H1 (cell line): ENCODE measurements at regions not wholly inside any gene's neighbourhood (a gene's known extent, or its start where the extent isn't known, plus 50 kb on each side); places are given as distances from the start of the nearest gene placed in this dataset.

ENCODE experiments used
- CTCF ChIA-PET: fragments of 300-600 bp; sonication (Branson Sonifier 250); formaldehyde crosslinking; loops from one replicate; lab custom pipeline; 2021; ENCODE audit not compliant: partially characterized antibody; lab: Charles Lee
- POLR2A ChIA-PET: fragments of 300-600 bp; sonication (Branson Sonifier 250); formaldehyde crosslinking; loops from one replicate; lab custom pipeline; 2021; ENCODE audit warnings: inconsistent platforms; ENCODE audit not compliant: partially characterized antibody; lab: Charles Lee
- DNase-seq, 2 experiments: peaks; one replicate each; pipeline versions ENCODE4 v3.0.0 to v3.0.0-alpha.2; 2010 to 2022; ENCODE audit warnings: low spot score in 2 of 2, low read depth in 1 of 2, mixed read lengths in 1 of 2
- FAIRE-seq: peaks from 2 replicates; lab custom pipeline; 2011; peaks lifted over from hg19 to GRCh38; lab: Jason Lieb, UNC
- H2AFZ ChIP-seq: 2 replicates; pipeline ENCODE4 v1.8.1; 2012; ENCODE audit warnings: low read length, inconsistent platforms
- H2AK5ac ChIP-seq: 2 replicates; pipeline ENCODE4 v1.6.1; 2013; ENCODE audit warnings: low read depth, low read length
- H2BK120ac ChIP-seq: replicated peaks from 2 replicates; pipeline ENCODE3; 2013; ENCODE audit warnings: low read depth, low read length, inconsistent platforms
- H2BK12ac ChIP-seq: 2 replicates; pipeline ENCODE4 v1.6.1; 2013; ENCODE audit warnings: low read depth, low read length
- H2BK15ac ChIP-seq: 2 replicates; pipeline ENCODE4 v1.6.1; 2013; ENCODE audit warnings: low read length
- H2BK20ac ChIP-seq: 2 replicates; pipeline ENCODE4 v1.6.1; 2013; ENCODE audit warnings: low read length
- H2BK5ac ChIP-seq: 2 replicates; pipeline ENCODE4 v1.6.1; 2013; ENCODE audit warnings: low read depth, low read length
- H3K14ac ChIP-seq: 2 replicates; pipeline ENCODE4 v1.6.1; 2013; ENCODE audit warnings: inconsistent platforms; ENCODE audit not compliant: insufficient read length
- H3K18ac ChIP-seq: 2 replicates; pipeline ENCODE4 v1.6.1; 2013; ENCODE audit warnings: low read length; ENCODE audit errors: extremely low read depth
- H3K23ac ChIP-seq: 2 replicates; pipeline ENCODE4 v1.6.1; 2013; ENCODE audit warnings: inconsistent platforms; ENCODE audit not compliant: insufficient read length
- H3K23me2 ChIP-seq: 2 replicates; pipeline ENCODE4 v1.6.1; 2013; ENCODE audit warnings: low read depth, low read length
- H3K27ac ChIP-seq: 2 replicates; pipeline ENCODE4 v1.6.1; 2011; ENCODE audit warnings: low read depth, low read length, inconsistent platforms
- H3K27me3 ChIP-seq, 4 experiments: replicated peaks in 1 of 4; 1 replicate in 1 of 4; 2 replicates in 3 of 4; pipeline versions ENCODE4 v1.6.1 to v1.8.1; 2011 to 2013; ENCODE audit warnings: low read length in 3 of 4, mild to moderate bottlenecking in 3 of 4, inconsistent platforms in 2 of 4, mixed read lengths in 2 of 4, moderate library complexity in 1 of 4; ENCODE audit not compliant: control insufficient read depth in 3 of 4, insufficient read depth in 3 of 4; ENCODE audit errors: extremely low read depth in 1 of 4
- H3K36me3 ChIP-seq, 4 experiments: 2 replicates each; pipeline versions ENCODE4 v1.6.1 to v1.8.1; 2011 to 2013; ENCODE audit warnings: mild to moderate bottlenecking in 4 of 4, low read length in 3 of 4, moderate library complexity in 2 of 4, control low read depth in 1 of 4, inconsistent platforms in 1 of 4; ENCODE audit not compliant: insufficient read depth in 4 of 4, control insufficient read depth in 2 of 4
- H3K4ac ChIP-seq: replicated peaks from 2 replicates; pipeline ENCODE3; 2013; ENCODE audit warnings: low read length, low read depth, mixed read lengths, inconsistent platforms; ENCODE audit not compliant: insufficient read length
- H3K4me1 ChIP-seq, 4 experiments: replicated peaks in 1 of 4; 1 replicate in 1 of 4; 2 replicates in 3 of 4; pipeline versions ENCODE4 v1.6.1 to v1.8.1; 2011 to 2013; ENCODE audit warnings: low read length in 3 of 4, inconsistent platforms in 2 of 4, mixed read lengths in 1 of 4; ENCODE audit not compliant: insufficient read depth in 4 of 4, control insufficient read depth in 3 of 4
- H3K4me2 ChIP-seq, 2 experiments: 2 replicates each; pipeline versions ENCODE4 v1.6.1 to v1.8.1; 2011 to 2013; ENCODE audit warnings: low read depth in 2 of 2, low read length in 2 of 2, control low read depth in 1 of 2, inconsistent platforms in 1 of 2, mild to moderate bottlenecking in 1 of 2; ENCODE audit not compliant: insufficient read depth in 1 of 2
- H3K4me3 ChIP-seq, 4 experiments: fragments of 200-600, 300-600 bp in 1 of 4; sonication (generic), shearing (Covaris generic), sonication (Bioruptor Twin) in 1 of 4; 2 replicates each; pipeline versions ENCODE4 v1.5.1 to v1.8.1; 2011 to 2016; ENCODE audit warnings: low read length in 4 of 4, low read depth in 3 of 4, control low read depth in 2 of 4, inconsistent platforms in 2 of 4, mild to moderate bottlenecking in 2 of 4, mixed read lengths in 1 of 4, moderate library complexity in 1 of 4; ENCODE audit not compliant: insufficient read depth in 2 of 4; ENCODE audit errors: extremely low read depth in 1 of 4
- H3K56ac ChIP-seq: replicated peaks from 2 replicates; pipeline ENCODE3; 2013; ENCODE audit warnings: low read depth, mild to moderate bottlenecking, mixed read lengths, low read length, inconsistent platforms; ENCODE audit not compliant: insufficient read length
- H3K79me1 ChIP-seq: 2 replicates; pipeline ENCODE4 v1.6.1; 2013; ENCODE audit warnings: low read depth, low read length, control low read depth
- H3K79me2 ChIP-seq, 2 experiments: 2 replicates each; pipeline versions ENCODE4 v1.6.1 to v1.8.1; 2012 to 2013; ENCODE audit warnings: low read length in 2 of 2, mild to moderate bottlenecking in 2 of 2, inconsistent platforms in 1 of 2; ENCODE audit not compliant: insufficient read depth in 2 of 2, control insufficient read depth in 1 of 2
- H3K9ac ChIP-seq, 4 experiments: replicated peaks in 1 of 4; 1 replicate in 1 of 4; 2 replicates in 3 of 4; pipeline versions ENCODE4 v1.6.1 to v1.8.1; 2011 to 2013; ENCODE audit warnings: low read depth in 3 of 4, low read length in 3 of 4, control low read depth in 2 of 4, mild to moderate bottlenecking in 2 of 4, moderate library complexity in 2 of 4, inconsistent platforms in 1 of 4; ENCODE audit errors: extremely low read depth in 1 of 4
- H3K9me3 ChIP-seq, 2 experiments: 2 replicates each; pipeline versions ENCODE4 v1.6.1 to v1.8.1; 2012 to 2013; ENCODE audit warnings: mild to moderate bottlenecking in 2 of 2, moderate library complexity in 2 of 2, control low read depth in 1 of 2, inconsistent platforms in 1 of 2, low read depth in 1 of 2, low read length in 1 of 2, mixed read lengths in 1 of 2; ENCODE audit not compliant: insufficient read depth in 2 of 2
- H4K20me1 ChIP-seq, 2 experiments: replicated peaks in 1 of 2; 2 replicates each; pipeline versions ENCODE3 to v1.8.1; 2011 to 2013; ENCODE audit warnings: inconsistent platforms in 2 of 2, low read length in 2 of 2, mild to moderate bottlenecking in 1 of 2; ENCODE audit not compliant: insufficient read depth in 2 of 2, control insufficient read depth in 1 of 2
- H4K5ac ChIP-seq: 2 replicates; pipeline ENCODE4 v1.6.1; 2013; ENCODE audit warnings: low read length, low read depth, mixed read lengths, inconsistent platforms; ENCODE audit not compliant: insufficient read length
- H4K8ac ChIP-seq: 2 replicates; pipeline ENCODE4 v1.8.0; 2013; ENCODE audit warnings: mild to moderate bottlenecking, moderate library complexity, low read length, inconsistent platforms; ENCODE audit not compliant: insufficient read depth; ENCODE audit errors: extremely low read depth
- H4K91ac ChIP-seq: replicated peaks from 2 replicates; pipeline ENCODE3; 2013; ENCODE audit warnings: low read length, mixed read lengths, inconsistent platforms; ENCODE audit not compliant: insufficient read length
- CBX8 ChIP-seq: fragments of 300-800, 300-1000 bp; sonication (generic); IDR thresholded peaks from 2 replicates; pipeline ENCODE4 v1.7.1; 2016; ENCODE audit warnings: low read depth, low read length, borderline replicate concordance
- CTCF ChIP-seq, 3 experiments: IDR thresholded peaks; 1 replicate in 2 of 3; 2 replicates in 1 of 3; pipeline versions ENCODE4 v1.5.1 to v1.6.1; 2011; ENCODE audit warnings: low read length in 3 of 3, mild to moderate bottlenecking in 3 of 3, inconsistent platforms in 2 of 3, low read depth in 1 of 3, moderate library complexity in 1 of 3; ENCODE audit not compliant: insufficient read depth in 1 of 3; ENCODE audit errors: control extremely low read depth in 1 of 3
- MAFK ChIP-seq: IDR thresholded peaks from 2 replicates; pipeline ENCODE4 v1.6.1; 2012; ENCODE audit warnings: low read depth, mild to moderate bottlenecking, improper control_type of control experiment, low read length
- RAD21 ChIP-seq, 2 experiments: IDR thresholded peaks in 1 of 2; conservative IDR thresholded peaks in 1 of 2; 2 replicates each; pipeline ENCODE4 v1.6.1; 2011; ENCODE audit warnings: low read depth in 2 of 2, low read length in 2 of 2, improper control_type of control experiment in 1 of 2, inconsistent platforms in 1 of 2, mild to moderate bottlenecking in 1 of 2, moderate library complexity in 1 of 2
- RXRA ChIP-seq: IDR thresholded peaks from 2 replicates; pipeline ENCODE4 v1.6.1; 2011; ENCODE audit warnings: low read depth, mild to moderate bottlenecking, low read length, moderate library complexity; ENCODE audit not compliant: insufficient read depth
- SP1 ChIP-seq: IDR thresholded peaks from 2 replicates; pipeline ENCODE4 v1.6.1; 2011; ENCODE audit warnings: low read depth, low read length
- TAF1 ChIP-seq: IDR thresholded peaks from 2 replicates; pipeline ENCODE4 v1.6.1; 2011; ENCODE audit warnings: mild to moderate bottlenecking, low read depth, low read length
- TAF7 ChIP-seq: optimal IDR thresholded peaks from 2 replicates; pipeline ENCODE3; 2011; ENCODE audit warnings: low read depth, mild to moderate bottlenecking, inconsistent platforms, low read length, moderate library complexity, borderline replicate concordance
- WGBS, 2 experiments: shearing (Covaris generic) in 1 of 2; methylation state at CpG; one replicate each; pipeline versions ENCODE4 v1.1.6 to v1.1.7; 2013 to 2015; ENCODE audit warnings: low lambda C conversion rate in 2 of 2, mixed read lengths in 2 of 2, inconsistent platforms in 1 of 2, low coverage in 1 of 2, missing lambda C conversion rate in 1 of 2; ENCODE audit not compliant: insufficient replicate concordance in 2 of 2, insufficient coverage in 1 of 2, insufficient read length in 1 of 2; ENCODE audit errors: extremely low coverage in 1 of 2, missing lambda C conversion rate in 1 of 2; 5-methylcytosine and 5-hydroxymethylcytosine counted together

- Histone ChIP-seq H2BK12ac (no peak overlapping the region), H3K23me2 (no peaks in the 10 kb centered on the region), H3K27me3 (no peaks in the 10 kb centered on the region), H4K20me1 (no peaks in the 10 kb centered on the region), H3K79me1 (no peaks in the 10 kb centered on the region), H3K4ac (no peak overlapping the region), H3K18ac (no peak overlapping the region), H4K91ac (no peak overlapping the region), H4K8ac (no peak overlapping the region), H3K79me2 (no peaks in the 10 kb centered on the region), H2BK120ac (no peak overlapping the region), H2BK20ac (no peak overlapping the region), H3K9me3 (no peaks in the 10 kb centered on the region), H2BK5ac (no peak overlapping the region), H3K9ac (no peak overlapping the region), H4K5ac (no peak overlapping the region), H2BK15ac (no peak overlapping the region), H3K4me3 (no peak overlapping the region), H3K4me1 (no peaks in the 10 kb centered on the region), H2AFZ (no peak overlapping the region), H3K27ac (no peak overlapping the region), H3K23ac (no peak overlapping the region), H3K56ac (no peak overlapping the region), H3K4me2 (no peak overlapping the region), H3K36me3 (no peaks in the 10 kb centered on the region), H2AK5ac (no peak overlapping the region), H3K14ac (no peak overlapping the region)
- DNase-seq (no peak), FAIRE-seq (no peak)
- 89% methylated on average over 6 of the region's 6 CpGs; no CpG with 5 or more reads in 1 of the 2 experiments for WGBS, 2 experiments
- CTCF ChIA-PET: interaction anchor here (0.6 kb wide), 1 partner anchor 50 kb away, joined by 3 read pairs; no protein-coding TSS in a partner anchor
- no peak for TF ChIP-seq TAF7
- no peak for TF ChIP-seq CBX8
- no peak for TF ChIP-seq RAD21 (IDR thresholded peaks at IDR 0.05 in 1 of 2, conservative IDR thresholded peaks at IDR 0.05 in 1 of 2; ENCODE audit: low read depth in 2 of 2, low read length in 2 of 2)
- no peak for TF ChIP-seq RXRA
- TF ChIP-seq CTCF (IDR thresholded peaks at IDR 0.05; ENCODE audit: control extremely low read depth in 1 of 3, insufficient read depth in 1 of 3, low read depth in 1 of 3, low read length in 3 of 3): no peak
- TF ChIP-seq SP1: no peak
- no peak for TF ChIP-seq TAF1
- no peak for TF ChIP-seq MAFK
- POLR2A ChIA-PET: no interaction called here
These were observed 84.6 kb upstream of the MGMT start for GRCh38 chr10:129382401-129382800.
